22Rv1 (cell line): ENCODE measurements at regions not wholly inside any gene's neighbourhood (a gene's known extent, or its start where the extent isn't known, plus 50 kb on each side); places are given as distances from the start of the nearest gene placed in this dataset.

ENCODE experiments used
- CTCF ChIP-seq: fragments of 450-650 bp; IDR thresholded peaks from 2 replicates; pipeline ENCODE4 v1.5.1; 2017; ENCODE audit warnings: mild to moderate bottlenecking
- ZFX ChIP-seq: fragments of 450-650 bp; IDR thresholded peaks from 2 replicates; pipeline ENCODE4 v1.6.1; 2017; ENCODE audit warnings: antibody characterized with exemption, borderline replicate concordance

- TF ChIP-seq CTCF, result no peak
- TF ChIP-seq ZFX, result no peak
Measured at GRCh38 chr2:222025881-222026271, 272.9 kb downstream of the PAX3 start.
